WTC11 (cell line): ENCODE measurements at regions not wholly inside any gene's neighbourhood (a gene's known extent, or its start where the extent isn't known, plus 50 kb on each side); places are given as distances from the start of the nearest gene placed in this dataset.
"Not testable (repeated sequence)": the region's sequence is repeated elsewhere in the genome, so short reads cannot be mapped to it uniquely, and the experiment has no call there.

Experiments
- ATF6 ChIP-seq: sonication (generic); formaldehyde crosslinking; IDR thresholded peaks from 2 replicates; pipeline ENCODE4 v1.8.1; 2023; ENCODE audit warnings: mild to moderate bottlenecking, missing genetic modification reagents
- CTCF ChIP-seq: fragments of 200-600 bp; IDR thresholded peaks from 2 replicates; pipeline ENCODE4 v1.8.0; 2022; ENCODE audit warnings: antibody characterized with exemption
- FOXP4 ChIP-seq: sonication (generic); formaldehyde crosslinking; IDR thresholded peaks from 2 replicates; pipeline ENCODE4 v1.8.0; 2022; ENCODE audit warnings: mild to moderate bottlenecking, missing genetic modification reagents
- GABPB1 ChIP-seq: sonication (generic); formaldehyde crosslinking; IDR thresholded peaks from 2 replicates; pipeline ENCODE4 v1.8.1; 2023; ENCODE audit warnings: mild to moderate bottlenecking, missing genetic modification reagents
- HMGXB4 ChIP-seq: sonication (generic); formaldehyde crosslinking; IDR thresholded peaks from 2 replicates; pipeline ENCODE4 v1.8.1; 2023; ENCODE audit warnings: mild to moderate bottlenecking, moderate library complexity, missing genetic modification reagents
- IRF1 ChIP-seq: sonication (generic); formaldehyde crosslinking; IDR thresholded peaks from 2 replicates; pipeline ENCODE4 v1.8.0; 2023; ENCODE audit warnings: missing genetic modification reagents
- JUN ChIP-seq: sonication (generic); formaldehyde crosslinking; IDR thresholded peaks from 2 replicates; pipeline ENCODE4 v1.8.0; 2023; ENCODE audit warnings: mild to moderate bottlenecking, missing genetic modification reagents
- NFE2L1 ChIP-seq: sonication (generic); formaldehyde crosslinking; IDR thresholded peaks from 2 replicates; pipeline ENCODE4 v1.8.1; 2023; ENCODE audit warnings: missing genetic modification reagents
- NR2C2 ChIP-seq: sonication (generic); formaldehyde crosslinking; IDR thresholded peaks from 2 replicates; pipeline ENCODE4 v1.8.0; 2022; ENCODE audit warnings: mild to moderate bottlenecking, missing genetic modification reagents
- SP1 ChIP-seq: sonication (generic); formaldehyde crosslinking; conservative IDR thresholded peaks from 2 replicates; pipeline ENCODE4 v1.8.1; 2022; ENCODE audit warnings: missing genetic modification reagents
- ZNF423 ChIP-seq: fragments of 250-450 bp; sonication (Bioruptor Pico); IDR thresholded peaks from 2 replicates; pipeline ENCODE4 v2.1.2; 2022; ENCODE audit warnings: mild to moderate bottlenecking, moderate library complexity
- ZNF512 ChIP-seq: sonication (generic); formaldehyde crosslinking; IDR thresholded peaks from 2 replicates; pipeline ENCODE4 v1.8.1; 2022; ENCODE audit warnings: missing genetic modification reagents, borderline replicate concordance

GRCh38 chr15:77899776-77900175 lies 177.7 kb downstream of the TBC1D2B start:
- TF ChIP-seq CTCF; FOXP4; NFE2L1 (CRISPR knock-in tag); ZNF512; IRF1 (CRISPR knock-in tag); ATF6 (CRISPR knock-in tag); ZNF423 (CRISPR knock-in tag); GABPB1 (CRISPR knock-in tag); SP1 (CRISPR knock-in tag); JUN; NR2C2; HMGXB4 (CRISPR knock-in tag): not testable (repeated sequence)
